ENCODE measurements at regions not wholly inside any gene's neighbourhood (a gene's known extent, or its start where the extent isn't known, plus 50 kb on each side); places are given as distances from the start of the nearest gene placed in this dataset.

DNA sequence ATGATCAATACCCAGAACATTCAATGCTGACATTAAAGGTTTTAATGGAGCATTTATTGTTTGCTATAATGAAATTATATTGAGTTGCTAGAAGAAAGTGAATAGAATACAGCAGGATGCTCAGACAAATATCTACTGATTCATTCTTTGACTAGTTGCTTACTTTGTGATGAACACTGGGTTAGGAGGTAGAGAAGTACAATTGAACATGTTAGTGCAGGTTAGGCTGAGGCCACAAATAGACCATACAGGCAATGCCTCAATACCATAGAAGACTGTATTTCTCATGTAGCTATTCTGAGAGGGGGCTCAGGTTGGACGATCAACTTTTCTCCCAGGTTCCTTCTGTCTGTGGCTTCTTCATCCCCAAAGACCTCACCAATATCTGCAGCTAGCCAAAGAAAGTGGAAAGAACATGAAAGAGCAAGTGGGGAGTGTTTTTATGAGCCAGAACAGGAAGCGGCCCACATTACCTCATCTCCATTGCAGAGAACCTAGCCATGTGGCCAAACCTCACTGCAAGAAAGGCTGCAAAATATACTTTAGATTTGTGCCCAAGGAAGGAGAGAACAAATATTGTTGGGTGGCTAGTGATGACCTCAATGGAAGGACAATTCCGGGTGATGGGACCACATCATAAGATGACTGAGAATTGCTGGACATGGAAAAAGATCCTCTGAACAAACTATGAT, 180.3 kb upstream of the GATB start:
- no peak for DNase-seq (ENCODE audit: low spot score)

DNA sequence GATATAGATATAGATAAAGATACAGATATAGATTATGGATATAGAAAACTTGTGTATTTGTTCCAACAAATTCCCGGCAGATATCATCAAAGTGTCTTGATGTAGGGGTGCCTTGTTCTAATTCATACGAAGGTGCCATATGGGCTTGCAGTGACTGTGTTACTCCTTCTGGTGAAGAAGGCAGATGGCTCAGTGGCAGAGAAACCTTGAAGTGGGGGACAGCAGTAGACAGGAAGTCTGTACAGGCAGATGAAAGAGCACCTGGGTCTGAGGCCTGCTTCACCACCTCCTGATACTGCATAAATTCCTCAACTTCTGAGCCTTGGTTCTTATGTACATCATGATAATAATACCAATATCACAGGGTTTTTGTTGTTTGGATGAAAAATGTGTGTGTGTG, 179.5 kb upstream of the GATB start:
- no peak for DNase-seq (ENCODE audit: low spot score)

GRCh38 chr4:151939670-151940069, 178.9 kb upstream of the GATB start:
- DNase-seq (ENCODE audit: low spot score): no peak

DNA sequence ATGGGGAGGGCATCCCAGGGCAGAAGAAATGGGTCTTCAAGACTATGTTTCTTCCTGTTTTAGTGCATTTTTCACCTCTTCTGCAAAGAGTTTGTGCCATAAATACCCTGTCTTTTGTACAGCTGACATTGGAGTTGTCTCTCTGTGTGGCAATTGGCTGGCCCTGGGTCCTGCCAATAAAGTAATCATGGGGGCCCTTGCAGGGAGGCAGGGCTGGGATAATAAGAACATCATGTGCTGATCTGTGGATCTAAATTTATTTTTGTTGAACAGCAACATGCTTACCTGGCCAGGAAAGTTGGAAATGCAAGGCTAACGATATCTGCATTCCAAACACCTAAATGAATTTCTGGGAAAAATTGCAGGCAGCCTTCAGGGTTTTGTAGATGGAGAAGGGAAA, 174.6 kb upstream of the GATB start:
- DNase-seq (ENCODE audit: low spot score): no peak

DNA sequence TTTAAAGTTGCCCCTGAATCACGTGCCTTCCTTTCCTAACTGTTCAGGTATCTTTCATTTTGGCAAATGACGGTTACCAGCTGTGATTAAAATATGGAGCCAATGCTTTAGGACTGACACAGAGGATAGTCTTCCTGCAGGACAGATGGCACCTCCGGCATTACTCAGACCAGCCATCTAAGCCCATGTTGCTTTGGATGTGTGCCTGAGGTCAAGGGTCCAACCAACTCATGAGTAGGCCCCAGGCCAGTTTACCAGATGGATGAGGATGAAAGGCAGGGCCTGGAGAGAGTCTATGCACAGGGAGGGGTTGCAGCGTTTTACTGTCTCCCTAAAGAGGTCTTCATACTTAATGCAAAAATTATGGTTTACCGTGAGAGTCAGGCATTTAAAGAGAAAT, 174.0 kb upstream of the GATB start:
- DNase-seq (ENCODE audit: low spot score): no peak

GRCh38 chr4:151933122-151933827, 172.5 kb upstream of the GATB start:
- no peak for DNase-seq (ENCODE audit: low spot score)

- DNase-seq (ENCODE audit: low spot score): no peak
These were observed 170.8 kb upstream of the GATB start for GRCh38 chr4:151931563-151931962.

DNA sequence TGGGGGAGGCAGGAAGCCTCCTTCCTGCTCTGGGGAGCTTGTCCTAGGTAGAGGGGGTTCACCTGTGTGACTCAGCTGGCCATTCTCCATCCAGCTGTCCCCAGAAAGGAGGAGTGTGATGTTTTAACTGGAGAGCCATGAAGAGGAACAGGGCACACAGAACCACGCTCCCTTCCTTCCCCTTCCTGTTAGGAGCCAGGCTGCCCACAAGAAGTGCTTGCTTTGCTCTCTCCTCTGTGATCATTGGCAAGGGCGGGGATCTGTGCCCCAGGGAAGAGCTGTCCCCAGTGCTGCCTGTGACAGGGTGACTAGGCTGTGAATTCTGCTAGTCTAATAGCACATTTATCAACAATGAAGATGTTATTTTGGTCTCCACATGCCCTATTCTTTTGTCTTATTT, 169.6 kb upstream of the GATB start:
- no peak for DNase-seq (ENCODE audit: low spot score)

GRCh38 chr4:151928112-151928511, 167.3 kb upstream of the GATB start:
- DNase-seq (ENCODE audit: low spot score): no peak

DNA sequence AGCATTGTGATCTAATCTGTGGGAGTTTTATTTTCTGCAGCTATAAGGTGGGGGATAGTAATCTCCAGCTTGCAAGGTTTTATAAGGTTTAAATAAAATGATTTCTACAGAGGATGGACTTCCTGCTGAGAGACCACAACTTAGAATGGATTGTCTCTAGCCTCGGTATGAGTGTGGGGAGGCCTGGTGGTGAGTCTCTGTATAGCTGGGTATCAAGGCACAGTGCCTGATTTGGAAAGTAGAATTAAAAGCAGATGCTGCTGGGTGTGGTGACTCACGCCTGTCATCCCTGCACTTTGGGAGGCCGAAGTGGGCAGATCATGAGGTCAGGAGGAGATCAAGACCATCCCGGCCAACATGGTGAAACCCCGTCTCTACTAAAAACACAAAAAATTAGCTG, 162.0 kb upstream of the GATB start:
- no peak for DNase-seq (ENCODE audit: low spot score)

GRCh38 chr4:151922306-151922705, 161.5 kb upstream of the GATB start:
- DNase-seq (ENCODE audit: low spot score): no peak

DNA sequence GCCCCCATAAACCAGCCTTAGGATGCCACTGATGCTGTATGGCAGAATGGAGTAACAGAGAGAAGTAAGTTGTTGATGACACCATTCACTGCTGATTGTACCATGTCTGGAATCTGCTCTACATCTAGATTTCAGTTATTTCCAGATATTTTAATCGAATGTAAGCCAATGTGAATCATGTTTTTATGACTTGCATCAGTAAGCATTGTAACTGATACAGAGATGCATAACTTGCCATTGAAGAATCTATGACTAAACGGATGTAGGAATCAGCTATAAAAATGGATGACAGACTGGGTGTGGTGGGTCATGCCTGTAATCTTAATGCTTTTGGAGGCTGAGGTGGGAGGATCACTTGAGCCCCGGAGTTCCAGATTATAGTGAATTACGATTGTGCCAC, 161.0 kb upstream of the GATB start:
- DNase-seq (ENCODE audit: low spot score): no peak

- no peak for DNase-seq (ENCODE audit: low spot score)
These were observed 160.6 kb upstream of the GATB start for GRCh38 chr4:151921386-151921785.

DNA sequence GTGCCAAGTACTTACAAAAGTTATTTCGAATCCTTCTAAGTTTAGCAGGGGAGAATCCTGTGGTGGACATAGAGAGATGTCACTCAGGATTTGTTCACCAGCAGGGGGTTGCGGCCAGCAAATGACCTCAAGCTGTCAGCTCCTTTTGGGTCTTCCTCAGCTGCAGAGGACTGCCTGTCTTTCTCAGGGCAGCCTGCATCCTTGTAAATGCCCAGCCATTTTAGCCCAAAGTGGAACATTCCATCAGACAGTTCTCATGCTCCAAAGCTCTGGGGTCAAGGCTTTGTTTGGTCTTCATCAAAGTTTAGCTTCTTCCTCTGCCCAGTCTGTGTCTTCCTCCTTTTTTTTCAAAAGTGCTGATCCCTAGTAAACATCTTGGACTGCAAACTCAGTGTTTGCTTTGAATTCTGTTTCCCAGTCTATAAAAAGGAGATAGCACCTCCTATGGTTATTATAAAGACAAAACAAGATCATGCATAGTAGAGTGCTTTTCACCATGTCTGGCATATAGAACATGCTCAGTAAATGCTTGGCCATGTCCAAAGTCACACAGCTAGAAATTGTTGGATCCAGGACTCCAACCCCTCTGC, 156.4 kb upstream of the GATB start:
- DNase-seq (ENCODE audit: low spot score): no peak

DNA sequence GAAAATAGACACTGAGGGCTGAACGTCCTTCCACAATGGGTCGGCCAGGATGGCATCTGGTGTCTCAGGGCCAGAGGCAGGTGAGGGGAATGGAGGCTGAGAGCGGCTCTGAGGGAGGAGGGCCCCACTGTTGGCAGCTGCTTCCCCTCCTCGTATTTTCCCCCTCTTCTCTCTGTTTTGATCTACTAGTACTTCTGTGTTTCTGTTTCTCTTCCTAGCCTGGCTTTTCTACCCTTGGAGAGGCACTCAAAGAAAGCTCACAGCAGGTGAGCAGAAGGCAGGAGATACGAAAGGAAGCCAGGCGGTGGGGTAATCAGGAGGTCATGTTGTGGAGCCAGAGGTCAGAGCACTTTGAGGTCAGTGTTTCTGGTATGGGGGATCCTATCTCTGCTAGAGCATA, 151.8 kb upstream of the GATB start:
- DNase-seq (ENCODE audit: low spot score): no peak

DNA sequence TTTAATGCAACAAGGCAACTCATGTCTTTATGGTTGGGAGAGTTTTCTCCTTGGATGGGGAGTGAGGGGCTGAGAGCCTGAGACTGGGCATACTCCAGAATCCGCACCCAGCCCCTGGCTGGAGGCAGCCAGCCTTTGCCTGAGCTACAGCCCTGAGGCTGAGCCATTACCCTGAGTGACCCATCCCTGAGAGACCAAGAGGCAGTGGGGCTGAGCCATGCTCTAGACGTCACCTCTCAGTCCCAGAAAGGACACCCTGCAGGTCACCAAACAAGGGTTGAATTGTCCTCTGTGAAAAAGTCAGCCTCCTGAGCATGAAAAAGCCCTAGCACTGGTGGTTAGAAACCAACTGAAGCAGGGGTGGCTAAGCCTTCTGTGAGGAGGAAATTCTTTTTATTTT, 151.2 kb upstream of the GATB start:
- DNase-seq (ENCODE audit: low spot score): no peak

- DNase-seq (ENCODE audit: low spot score): no peak
These were observed 148.1 kb upstream of the GATB start for GRCh38 chr4:151908734-151909497.

- no peak for DNase-seq (ENCODE audit: low spot score)
These were observed 147.4 kb upstream of the GATB start for GRCh38 chr4:151908201-151908600.

DNA sequence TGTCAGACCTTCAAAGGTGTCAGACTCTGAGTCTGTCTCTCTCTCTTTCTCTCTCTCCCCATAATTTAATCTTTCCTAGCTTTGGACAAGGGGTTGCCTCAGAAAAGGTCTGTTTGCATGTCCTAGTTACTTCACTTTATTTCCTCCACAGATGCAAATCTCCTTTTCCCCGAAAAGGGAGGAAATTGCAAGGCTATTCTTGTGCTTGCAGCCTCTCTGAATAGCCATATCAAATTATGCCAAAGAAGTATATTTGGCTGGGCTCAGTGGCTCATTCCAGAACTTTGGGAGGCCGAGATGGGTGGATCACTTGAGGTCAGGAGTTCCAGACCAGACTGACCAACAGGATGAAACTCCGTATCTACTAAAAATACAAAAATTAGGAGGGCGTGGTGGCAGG, 145.6 kb upstream of the GATB start:
- no peak for DNase-seq (ENCODE audit: low spot score)

GRCh38 chr4:151905197-151905596, 144.4 kb upstream of the GATB start:
- no peak for DNase-seq (ENCODE audit: low spot score)

GRCh38 chr4:151901631-151902030, 140.8 kb upstream of the GATB start:
- no peak for DNase-seq (ENCODE audit: low spot score)

DNA sequence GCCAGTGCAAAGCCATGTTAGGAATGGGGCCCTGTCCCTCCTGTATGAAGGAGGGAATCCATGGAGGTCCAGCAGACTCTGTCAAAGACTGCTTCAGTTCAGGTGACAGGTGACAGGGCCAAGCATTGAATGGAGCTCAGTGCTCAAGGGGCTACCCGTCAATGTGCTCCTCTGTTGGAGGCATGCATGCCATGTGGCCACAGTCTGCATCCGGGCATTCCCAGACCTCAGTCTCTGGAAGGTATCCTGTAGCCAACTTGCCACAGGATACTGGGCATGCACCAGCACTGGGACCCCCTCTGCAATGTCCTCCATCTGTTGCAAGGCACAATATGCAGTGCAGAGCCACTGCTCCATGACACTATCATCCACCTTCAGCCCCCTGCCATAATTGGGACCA, 136.1 kb upstream of the GATB start:
- DNase-seq (ENCODE audit: low spot score): no peak
